ENCODE measurements at regions not wholly inside any gene's neighbourhood (a gene's known extent, or its start where the extent isn't known, plus 50 kb on each side); places are given as distances from the start of the nearest gene placed in this dataset.
"Not testable (repeated sequence)": the region's sequence is repeated elsewhere in the genome, so short reads cannot be mapped to it uniquely, and the experiment has no call there.

- no peak for DNase-seq
Observed at GRCh38 chr2:57049273-57049672, 865.5 kb downstream of the CCDC85A start.

- DNase-seq, result no peak
Observed at GRCh38 chr2:57050007-57050406, 866.2 kb downstream of the CCDC85A start.

GRCh38 chr2:57066301-57066700 is 882.5 kb downstream of the CCDC85A start:
- not testable (repeated sequence) for DNase-seq

DNA sequence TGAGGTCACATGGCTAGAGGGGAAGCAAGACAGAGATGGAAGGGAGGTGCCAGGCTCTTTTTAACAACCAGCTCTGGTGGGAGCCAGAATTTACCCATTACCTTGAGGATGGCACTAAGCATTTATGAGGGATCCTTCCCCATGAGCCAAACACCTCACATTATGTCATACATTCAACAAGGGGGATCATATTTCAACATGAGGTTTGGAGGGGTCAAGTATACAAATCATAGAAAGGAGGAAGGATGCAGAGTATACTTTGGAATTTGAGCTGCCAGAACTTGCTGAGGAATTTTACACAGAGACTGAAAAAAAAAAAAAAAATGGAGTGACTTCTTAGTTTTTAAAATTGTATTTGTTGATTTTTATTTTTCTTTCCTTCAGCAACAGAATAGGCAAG is 891.4 kb downstream of the CCDC85A start:
- no peak for DNase-seq

GRCh38 chr2:57080035-57080434 is 896.2 kb downstream of the CCDC85A start:
- DNase-seq, result no peak

- no peak for DNase-seq
Observed at GRCh38 chr2:57084697-57085281, 901.0 kb downstream of the CCDC85A start.

- DNase-seq, result no peak
Observed at GRCh38 chr2:57093020-57093419, 909.2 kb downstream of the CCDC85A start.

- no peak for DNase-seq
Observed at GRCh38 chr2:57097855-57098254, 914.1 kb downstream of the CCDC85A start.

DNA sequence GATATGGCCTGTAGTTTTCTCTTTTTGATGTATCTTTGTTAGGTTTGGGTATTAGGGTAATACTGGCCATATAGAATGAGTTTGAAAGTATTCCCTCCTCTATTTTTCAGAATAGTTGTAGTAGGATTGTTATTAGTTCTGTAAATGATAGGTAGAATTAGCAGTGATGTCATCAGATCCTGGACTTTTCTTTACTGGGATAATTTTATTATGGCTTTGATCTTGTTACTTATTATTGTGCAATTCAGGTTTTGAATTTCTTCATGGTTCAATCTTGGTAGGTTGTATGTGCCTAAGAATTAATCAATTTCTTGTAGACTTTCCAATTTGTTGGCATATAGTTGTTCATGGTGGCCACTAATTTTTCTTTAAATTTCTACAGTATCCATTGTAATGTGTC is 916.6 kb downstream of the CCDC85A start:
- no peak for DNase-seq

DNA sequence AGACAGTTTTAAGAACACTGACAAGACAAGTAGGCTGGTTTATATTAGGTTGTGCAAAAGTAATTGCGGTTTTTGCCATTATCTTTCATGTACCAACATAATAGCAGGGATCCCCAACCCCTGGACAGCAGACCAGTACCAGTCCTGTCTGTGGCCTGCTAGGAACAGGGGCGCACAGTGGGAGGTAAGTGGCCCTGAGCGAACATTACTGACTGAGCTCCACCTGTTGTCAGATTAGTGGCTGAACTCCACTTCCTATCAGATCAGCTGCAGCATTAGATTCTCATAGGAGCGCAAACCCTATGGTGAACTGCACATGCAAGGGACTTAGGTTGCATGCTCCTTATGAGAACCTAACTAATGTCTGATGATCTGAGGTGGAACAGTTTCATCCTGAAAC is 921.9 kb downstream of the CCDC85A start:
- no peak for DNase-seq

DNA sequence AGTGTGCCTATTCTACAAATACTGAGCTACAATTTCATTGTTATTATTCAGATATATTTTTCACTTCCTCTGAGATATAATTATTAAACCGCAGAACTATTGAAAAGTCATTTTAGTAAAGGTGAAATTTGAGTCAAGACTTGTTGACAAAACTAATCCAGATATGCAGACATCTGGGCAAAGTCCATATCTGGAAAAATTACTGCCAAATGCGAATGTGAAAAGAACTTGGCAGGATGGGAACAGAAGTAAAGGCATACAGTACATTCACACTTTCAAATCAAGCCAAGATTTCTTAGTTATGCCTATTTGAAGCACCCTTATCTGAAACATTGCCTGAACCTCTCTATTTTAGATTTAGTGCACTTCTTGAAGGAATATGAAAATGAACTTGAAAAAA is 923.6 kb downstream of the CCDC85A start:
- no peak for DNase-seq

DNA sequence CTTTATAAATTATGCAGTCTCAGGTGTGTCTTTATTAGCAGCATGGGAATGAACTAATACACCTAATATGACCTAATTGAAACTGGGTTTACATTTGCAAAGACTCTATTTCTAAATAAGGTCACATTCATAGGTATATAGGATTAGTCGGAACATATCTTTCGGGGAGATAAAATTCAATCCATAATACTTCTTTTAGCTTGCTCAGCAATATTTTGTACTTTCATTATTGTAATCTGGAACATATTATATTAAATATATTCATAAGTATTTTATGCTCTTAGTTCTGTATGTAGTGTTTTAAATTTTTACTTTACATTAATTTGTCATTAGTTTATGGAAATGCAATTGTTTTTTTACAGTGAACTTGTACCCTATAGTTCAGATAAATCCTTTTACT is 927.7 kb downstream of the CCDC85A start:
- no peak for DNase-seq

GRCh38 chr2:57119141-57119540 is 927.5 kb upstream of the VRK2 start:
- no peak for DNase-seq

- DNase-seq, result no peak
Observed at GRCh38 chr2:57126410-57126809, 920.2 kb upstream of the VRK2 start.

DNA sequence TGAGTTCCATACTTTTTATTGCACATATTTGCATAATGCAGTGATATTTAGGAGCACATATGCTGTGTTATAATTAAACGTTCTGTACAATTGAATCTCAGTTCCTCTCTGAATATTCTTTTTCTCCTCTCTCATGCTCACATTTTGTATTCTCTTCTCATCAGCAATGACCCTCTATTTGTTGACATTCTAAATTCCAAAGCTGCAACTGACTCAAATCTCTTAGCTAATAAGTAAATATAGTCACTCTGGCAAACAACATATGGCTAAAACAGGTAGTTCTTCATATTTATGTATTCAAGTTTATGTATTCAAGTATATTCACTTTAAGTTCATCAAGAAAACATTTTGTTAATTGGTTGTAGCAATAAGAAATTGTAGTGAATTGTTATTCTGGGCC is 907.4 kb upstream of the VRK2 start:
- no peak for DNase-seq

DNA sequence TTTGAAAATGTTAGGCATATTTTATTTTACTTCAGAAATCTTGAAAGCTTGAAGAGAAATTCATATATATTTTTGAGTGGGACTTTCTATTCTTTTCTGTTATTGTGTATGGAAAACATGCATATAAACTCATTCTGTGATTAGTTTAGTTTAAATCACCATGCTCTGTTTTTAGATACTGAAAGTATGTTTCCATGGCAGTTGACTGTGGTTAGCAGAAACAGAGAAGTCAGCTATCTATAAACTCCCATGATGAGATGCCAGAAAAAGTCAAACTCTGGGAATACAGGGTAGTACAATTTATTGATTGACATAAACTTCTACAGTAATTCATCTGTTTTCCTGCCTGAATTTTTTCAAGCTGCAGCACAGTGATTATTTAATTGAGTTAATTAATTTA is 905.3 kb upstream of the VRK2 start:
- DNase-seq, result no peak

- no peak for DNase-seq
Observed at GRCh38 chr2:57146951-57147350, 899.7 kb upstream of the VRK2 start.

DNA sequence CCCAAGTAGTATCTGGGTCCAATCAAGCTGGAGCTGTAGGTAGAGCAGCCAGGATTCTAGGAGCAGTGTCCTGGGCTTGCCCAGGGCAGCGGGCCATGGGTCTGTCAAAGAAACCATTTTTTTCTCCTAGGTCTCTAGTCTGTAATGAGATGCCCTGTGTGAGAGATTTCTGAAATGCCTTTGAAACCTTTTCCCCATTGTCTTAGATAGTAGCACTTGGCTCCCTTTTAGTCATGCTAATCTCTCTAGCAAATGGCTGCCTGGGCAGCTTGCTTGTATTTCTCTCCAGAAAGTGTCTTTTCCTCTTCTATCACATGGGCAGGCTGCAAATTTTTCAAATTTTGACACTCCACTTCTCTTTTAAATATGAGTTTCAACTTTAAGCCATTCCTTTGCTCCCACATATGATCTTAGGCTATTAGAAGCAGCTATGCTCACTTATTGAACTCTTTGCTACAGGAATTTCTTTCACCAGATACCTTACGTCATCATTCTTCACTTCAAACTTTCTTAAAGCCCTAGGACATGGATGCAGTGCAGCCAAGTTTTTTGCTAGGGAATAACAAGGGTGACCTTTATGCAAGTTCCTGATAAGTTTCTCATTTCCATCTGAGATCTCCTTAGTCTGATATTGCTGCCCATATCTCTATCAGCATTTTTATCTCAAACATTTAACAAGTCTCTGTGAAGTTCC is 890.2 kb upstream of the VRK2 start:
- DNase-seq, result no peak

GRCh38 chr2:57160976-57161375 is 885.6 kb upstream of the VRK2 start:
- no peak for DNase-seq

DNA sequence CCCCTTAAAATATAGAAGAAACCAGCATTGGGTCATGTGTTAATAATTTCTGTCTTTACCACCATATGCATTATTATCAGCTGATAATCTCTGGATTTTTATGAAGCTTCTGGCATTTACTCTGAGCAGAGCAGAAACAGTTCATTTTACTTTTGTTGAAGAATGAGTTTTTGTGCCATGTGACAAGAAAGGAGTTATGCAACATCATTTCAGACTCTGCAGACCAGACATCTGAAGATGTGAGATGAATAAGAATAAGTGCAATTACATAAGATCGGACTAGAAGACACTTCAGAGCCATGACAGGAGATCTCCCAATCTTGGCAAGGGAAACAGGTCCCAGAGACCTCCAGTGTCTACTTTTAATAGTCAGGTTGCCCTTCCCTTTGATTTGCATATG is 869.4 kb upstream of the VRK2 start:
- no peak for DNase-seq

DNA sequence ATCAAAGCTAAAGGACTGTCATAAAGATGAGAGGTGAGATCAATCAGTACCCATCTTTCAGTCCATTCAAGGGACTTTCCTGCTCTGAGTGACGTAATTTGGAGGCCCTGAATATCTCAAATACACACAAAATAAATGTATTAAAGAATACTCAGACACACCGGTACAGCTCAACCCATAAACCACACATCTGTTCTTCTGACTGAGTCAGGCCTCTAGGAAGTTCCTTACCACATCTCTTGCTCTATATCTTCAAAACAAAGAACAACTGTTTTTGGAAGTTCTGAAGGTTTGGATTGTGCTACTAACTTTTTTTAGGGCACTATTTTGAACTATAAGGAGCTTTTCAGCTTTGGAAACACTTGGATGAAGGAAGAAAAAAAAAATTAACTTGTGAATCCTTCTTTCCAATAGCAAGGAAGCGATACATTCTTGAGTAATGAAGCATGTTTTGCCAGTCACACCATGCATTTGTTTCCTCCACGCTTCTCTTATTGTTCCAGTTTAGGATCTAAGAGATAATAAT is 866.5 kb upstream of the VRK2 start:
- DNase-seq, result no peak

DNA sequence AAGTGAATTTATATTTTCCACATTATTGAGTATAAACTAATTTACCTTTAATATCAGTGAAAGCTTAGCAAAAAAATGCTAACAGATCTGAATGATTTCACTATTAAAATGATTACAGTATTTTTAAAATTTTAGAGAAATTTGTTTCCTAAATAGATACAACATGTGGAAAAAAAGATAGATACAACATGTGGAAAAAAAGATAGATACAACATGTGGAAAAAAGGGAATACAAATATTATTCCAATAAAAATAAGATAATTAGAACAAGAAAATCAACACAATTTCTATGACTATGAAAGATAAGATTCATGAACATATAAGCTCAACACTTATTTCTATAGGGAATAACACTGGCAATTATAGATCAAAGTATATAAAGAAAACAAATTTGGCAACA is 865.9 kb upstream of the VRK2 start:
- DNase-seq, result no peak

DNA sequence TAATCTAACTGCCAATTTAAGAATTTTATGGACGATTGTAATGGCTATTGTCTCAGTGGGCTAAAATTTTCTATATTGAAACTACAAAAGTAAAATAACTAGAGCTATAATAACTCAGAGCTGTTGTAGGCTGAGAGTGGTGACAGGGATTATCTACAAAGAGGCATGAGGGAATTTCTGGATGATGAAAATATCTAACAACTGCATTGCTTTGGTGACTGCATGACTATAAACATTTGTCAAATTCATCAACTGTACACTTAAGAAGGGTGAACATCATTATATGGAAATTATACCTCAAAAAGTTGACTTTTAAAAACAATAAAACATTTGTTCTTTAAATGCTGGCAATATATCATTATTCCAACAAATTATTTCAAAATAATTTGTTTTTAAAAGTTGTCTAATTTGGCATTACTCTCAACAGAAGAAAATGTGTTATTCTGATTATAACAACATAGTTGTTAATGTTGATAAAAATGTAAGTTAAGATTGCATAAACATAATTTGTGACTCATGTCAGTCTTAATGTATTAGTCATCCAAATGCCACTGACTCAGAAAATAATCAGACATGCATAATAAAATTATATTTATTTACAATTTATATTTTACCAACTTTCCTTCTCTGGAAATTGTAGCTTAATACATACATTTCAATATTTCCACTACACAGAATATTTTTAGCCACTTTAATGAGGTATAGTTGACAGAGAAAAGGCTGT is 865.1 kb upstream of the VRK2 start:
- no peak for DNase-seq

GRCh38 chr2:57182916-57183315 is 863.7 kb upstream of the VRK2 start:
- no peak for DNase-seq
